GM19023 (cell line): ENCODE measurements at regions not wholly inside any gene's neighbourhood (a gene's known extent, or its start where the extent isn't known, plus 50 kb on each side); places are given as distances from the start of the nearest gene placed in this dataset.
"Not testable (repeated sequence)": the region's sequence is repeated elsewhere in the genome, so short reads cannot be mapped to it uniquely, and the experiment has no call there.

Experiments
- ATAC-seq: cut with Tn5 transposase; IDR thresholded peaks from one replicate; pipeline ENCODE4 v1.9.1; 2021; ENCODE audit warnings: mild to moderate bottlenecking, moderate library complexity; ENCODE audit not compliant: unreplicated experiment

GRCh38 chr5:124870070-124870469 is 123.6 kb upstream of the ZNF608 start:
- ATAC-seq = no peak

GRCh38 chr5:124871303-124871702 is 124.9 kb upstream of the ZNF608 start:
- no peak for ATAC-seq

GRCh38 chr5:124872086-124872485 is 125.6 kb upstream of the ZNF608 start:
- ATAC-seq = no peak

GRCh38 chr5:124872615-124873014 is 126.2 kb upstream of the ZNF608 start:
- no peak for ATAC-seq

GRCh38 chr5:124873188-124873587 is 126.7 kb upstream of the ZNF608 start:
- no peak for ATAC-seq

- ATAC-seq = no peak
Measured at GRCh38 chr5:124873713-124874112, 127.3 kb upstream of the ZNF608 start.

- ATAC-seq = no peak
Measured at GRCh38 chr5:124876566-124876965, 130.1 kb upstream of the ZNF608 start.

- no peak for ATAC-seq
Measured at GRCh38 chr5:124876983-124877382, 130.5 kb upstream of the ZNF608 start.

GRCh38 chr5:124877501-124878146 is 131.2 kb upstream of the ZNF608 start:
- no peak for ATAC-seq

GRCh38 chr5:124878583-124879342 is 132.3 kb upstream of the ZNF608 start:
- ATAC-seq = no peak

GRCh38 chr5:124880903-124881697 is 134.7 kb upstream of the ZNF608 start:
- ATAC-seq = no peak

- no peak for ATAC-seq
Measured at GRCh38 chr5:124883681-124884080, 137.2 kb upstream of the ZNF608 start.

- no peak for ATAC-seq
Measured at GRCh38 chr5:124884114-124884513, 137.7 kb upstream of the ZNF608 start.

GRCh38 chr5:124885490-124885889 is 139.1 kb upstream of the ZNF608 start:
- no peak for ATAC-seq

- no peak for ATAC-seq
Measured at GRCh38 chr5:124887223-124887622, 140.8 kb upstream of the ZNF608 start.

- no peak for ATAC-seq
Measured at GRCh38 chr5:124888050-124888506, 141.6 kb upstream of the ZNF608 start.

- no peak for ATAC-seq
Measured at GRCh38 chr5:124888622-124889485, 142.4 kb upstream of the ZNF608 start.

GRCh38 chr5:124889486-124889825 is 143.0 kb upstream of the ZNF608 start:
- ATAC-seq = no peak

GRCh38 chr5:124889850-124890249 is 143.4 kb upstream of the ZNF608 start:
- no peak for ATAC-seq

GRCh38 chr5:124890442-124890841 is 144.0 kb upstream of the ZNF608 start:
- ATAC-seq = not testable (repeated sequence)

- no peak for ATAC-seq
Measured at GRCh38 chr5:124891179-124891578, 144.7 kb upstream of the ZNF608 start.
